ENCODE measurements at regions not wholly inside any gene's neighbourhood (a gene's known extent, or its start where the extent isn't known, plus 50 kb on each side); places are given as distances from the start of the nearest gene placed in this dataset.

GRCh38 chr11:115075356-115075755 lies 397.0 kb downstream of the NXPE2 start:
- no peaks in the 10 kb centered on the region for H4K20me1 ChIP-seq (ENCODE audit: insufficient read depth, low read length)
- H3K4me1 ChIP-seq (ENCODE audit: insufficient read depth, low read length), result no peaks in the 10 kb centered on the region
- H3K4me2 ChIP-seq (ENCODE audit: insufficient read depth, low read length), result no peak overlapping the region
- H2AFZ ChIP-seq (ENCODE audit: low read length), result no peak overlapping the region
- H3K27ac ChIP-seq (ENCODE audit: low read depth, low read length), result no peak overlapping the region
- H3K79me2 ChIP-seq (ENCODE audit: insufficient read depth, low read length), result no peaks in the 10 kb centered on the region
- TF ChIP-seq CTCF (IDR thresholded peaks at IDR 0.05; ENCODE audit: extremely low read depth, low read depth, low read length), result no peak
- H3K27me3 ChIP-seq (ENCODE audit: insufficient read depth, low read length), result no peaks in the 10 kb centered on the region
- no peaks in the 10 kb centered on the region for H3K9me3 ChIP-seq (ENCODE audit: low read depth, low read length)
- no peaks in the 10 kb centered on the region for H3K36me3 ChIP-seq (ENCODE audit: insufficient read depth, low read length)
- DNase-seq (ENCODE audit: insufficient read length, low spot score, missing footprints), result no peak
- no peak overlapping the region for H3K4me3 ChIP-seq (ENCODE audit: insufficient read depth, low read length)

- H3K79me2 ChIP-seq (ENCODE audit: insufficient read depth, low read length), result no peaks in the 10 kb centered on the region
- no peaks in the 10 kb centered on the region for H3K27me3 ChIP-seq (ENCODE audit: insufficient read depth, low read length)
- no peak overlapping the region for H3K4me2 ChIP-seq (ENCODE audit: insufficient read depth, low read length)
- H3K4me3 ChIP-seq (ENCODE audit: insufficient read depth, low read length), result no peak overlapping the region
- H3K4me1 ChIP-seq (ENCODE audit: insufficient read depth, low read length), result no peaks in the 10 kb centered on the region
- no peak overlapping the region for H2AFZ ChIP-seq (ENCODE audit: low read length)
- H3K27ac ChIP-seq (ENCODE audit: low read depth, low read length), result no peak overlapping the region
- DNase-seq (ENCODE audit: insufficient read length, low spot score, missing footprints), result no peak
- TF ChIP-seq CTCF (IDR thresholded peaks at IDR 0.05; ENCODE audit: extremely low read depth, low read depth, low read length), result no peak
- no peaks in the 10 kb centered on the region for H3K36me3 ChIP-seq (ENCODE audit: insufficient read depth, low read length)
- no peaks in the 10 kb centered on the region for H4K20me1 ChIP-seq (ENCODE audit: insufficient read depth, low read length)
- H3K9me3 ChIP-seq (ENCODE audit: low read depth, low read length), result no peaks in the 10 kb centered on the region
Measured at GRCh38 chr11:115077740-115078139, 399.4 kb downstream of the NXPE2 start.

- H3K9me3 ChIP-seq (ENCODE audit: low read depth, low read length), result no peaks in the 10 kb centered on the region
- no peak for TF ChIP-seq CTCF (IDR thresholded peaks at IDR 0.05; ENCODE audit: extremely low read depth, low read depth, low read length)
- H4K20me1 ChIP-seq (ENCODE audit: insufficient read depth, low read length), result no peaks in the 10 kb centered on the region
- no peak overlapping the region for H3K27ac ChIP-seq (ENCODE audit: low read depth, low read length)
- no peaks in the 10 kb centered on the region for H3K36me3 ChIP-seq (ENCODE audit: insufficient read depth, low read length)
- H3K4me1 ChIP-seq (ENCODE audit: insufficient read depth, low read length), result no peaks in the 10 kb centered on the region
- no peaks in the 10 kb centered on the region for H3K27me3 ChIP-seq (ENCODE audit: insufficient read depth, low read length)
- H3K4me2 ChIP-seq (ENCODE audit: insufficient read depth, low read length), result no peak overlapping the region
- DNase-seq (ENCODE audit: insufficient read length, low spot score, missing footprints), result no peak
- H3K4me3 ChIP-seq (ENCODE audit: insufficient read depth, low read length), result no peak overlapping the region
- H3K79me2 ChIP-seq (ENCODE audit: insufficient read depth, low read length), result no peaks in the 10 kb centered on the region
- no peak overlapping the region for H2AFZ ChIP-seq (ENCODE audit: low read length)
Measured at GRCh38 chr11:115078461-115079438, 400.4 kb downstream of the NXPE2 start.

GRCh38 chr11:115080923-115081680 lies 402.8 kb downstream of the NXPE2 start:
- H3K4me1 ChIP-seq (ENCODE audit: insufficient read depth, low read length), result no peaks in the 10 kb centered on the region
- no peaks in the 10 kb centered on the region for H3K9me3 ChIP-seq (ENCODE audit: low read depth, low read length)
- no peaks in the 10 kb centered on the region for H3K36me3 ChIP-seq (ENCODE audit: insufficient read depth, low read length)
- H3K4me2 ChIP-seq (ENCODE audit: insufficient read depth, low read length), result no peak overlapping the region
- no peak overlapping the region for H3K4me3 ChIP-seq (ENCODE audit: insufficient read depth, low read length)
- H3K27ac ChIP-seq (ENCODE audit: low read depth, low read length), result no peak overlapping the region
- TF ChIP-seq CTCF (IDR thresholded peaks at IDR 0.05; ENCODE audit: extremely low read depth, low read depth, low read length), result no peak
- no peaks in the 10 kb centered on the region for H3K27me3 ChIP-seq (ENCODE audit: insufficient read depth, low read length)
- no peak for DNase-seq (ENCODE audit: insufficient read length, low spot score, missing footprints)
- no peaks in the 10 kb centered on the region for H3K79me2 ChIP-seq (ENCODE audit: insufficient read depth, low read length)
- no peaks in the 10 kb centered on the region for H4K20me1 ChIP-seq (ENCODE audit: insufficient read depth, low read length)
- no peak overlapping the region for H2AFZ ChIP-seq (ENCODE audit: low read length)
